Thyroid gland (tissue), 4 donors: ENCODE measurements at regions not wholly inside any gene's neighbourhood (a gene's known extent, or its start where the extent isn't known, plus 50 kb on each side); places are given as distances from the start of the nearest gene placed in this dataset.

ENCODE experiments used
- POLR2A ChIP-seq, 2 donors: fragments of 450-650 bp; IDR thresholded peaks; one replicate each; pipeline ENCODE4 v1.6.1; 2017; ENCODE audit warnings: antibody characterized with exemption in 2 of 2, mild to moderate bottlenecking in 2 of 2, moderate library complexity in 1 of 2
- TF ChIP-seq, protein P1 (sequence below), 6 experiments: fragments of 200-600 bp in 3 of 6; fragments of 450-650 bp in 3 of 6; sonication (generic) in 3 of 6; IDR thresholded peaks; one replicate each; pipeline ENCODE4 v1.5.1; 2016 to 2019; ENCODE audit warnings: antibody characterized with exemption in 6 of 6, mild to moderate bottlenecking in 2 of 6, inconsistent platforms in 1 of 6, moderate library complexity in 1 of 6

GRCh38 chr19:28505933-28506332 is 707.0 kb downstream of the UQCRFS1 start:
- TF ChIP-seq POLR2A (IDR thresholded peaks at IDR 0.05) = no peak
- TF ChIP-seq, protein P1, sequence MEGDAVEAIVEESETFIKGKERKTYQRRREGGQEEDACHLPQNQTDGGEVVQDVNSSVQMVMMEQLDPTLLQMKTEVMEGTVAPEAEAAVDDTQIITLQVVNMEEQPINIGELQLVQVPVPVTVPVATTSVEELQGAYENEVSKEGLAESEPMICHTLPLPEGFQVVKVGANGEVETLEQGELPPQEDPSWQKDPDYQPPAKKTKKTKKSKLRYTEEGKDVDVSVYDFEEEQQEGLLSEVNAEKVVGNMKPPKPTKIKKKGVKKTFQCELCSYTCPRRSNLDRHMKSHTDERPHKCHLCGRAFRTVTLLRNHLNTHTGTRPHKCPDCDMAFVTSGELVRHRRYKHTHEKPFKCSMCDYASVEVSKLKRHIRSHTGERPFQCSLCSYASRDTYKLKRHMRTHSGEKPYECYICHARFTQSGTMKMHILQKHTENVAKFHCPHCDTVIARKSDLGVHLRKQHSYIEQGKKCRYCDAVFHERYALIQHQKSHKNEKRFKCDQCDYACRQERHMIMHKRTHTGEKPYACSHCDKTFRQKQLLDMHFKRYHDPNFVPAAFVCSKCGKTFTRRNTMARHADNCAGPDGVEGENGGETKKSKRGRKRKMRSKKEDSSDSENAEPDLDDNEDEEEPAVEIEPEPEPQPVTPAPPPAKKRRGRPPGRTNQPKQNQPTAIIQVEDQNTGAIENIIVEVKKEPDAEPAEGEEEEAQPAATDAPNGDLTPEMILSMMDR (IDR thresholded peaks at IDR 0.05) = no peak
